Right lobe of liver (tissue), 4 donors: ENCODE measurements at regions not wholly inside any gene's neighbourhood (a gene's known extent, or its start where the extent isn't known, plus 50 kb on each side); places are given as distances from the start of the nearest gene placed in this dataset.

ENCODE experiments used
- CTCF ChIP-seq, 4 donors: fragments of 200-600 bp in 3 of 4; fragments of 450-650 bp in 1 of 4; IDR thresholded peaks; one replicate each; pipeline versions ENCODE4 v1.5.1 to v1.8.0; 2016 to 2022; ENCODE audit warnings: antibody characterized with exemption in 4 of 4, mild to moderate bottlenecking in 2 of 4
- POLR2A ChIP-seq: fragments of 450-650 bp; IDR thresholded peaks from one replicate; pipeline ENCODE4 v1.6.1; 2017; ENCODE audit warnings: antibody characterized with exemption, mild to moderate bottlenecking
- donor health status: DM: no; HTN: no; CAD: no.
- donor health status: DM: no; HTN: no; CAD: no.
- donor health status: DM: no; HTN: yes; CAD: no.

GRCh38 chr1:232271991-232272589, 357.8 kb downstream of the SIPA1L2 start:
- TF ChIP-seq CTCF (IDR thresholded peaks at IDR 0.05) (no peak), POLR2A (no peak)
